ENCODE measurements at regions not wholly inside any gene's neighbourhood (a gene's known extent, or its start where the extent isn't known, plus 50 kb on each side); places are given as distances from the start of the nearest gene placed in this dataset.

GRCh38 chr5:33237471-33237870 lies 203.3 kb upstream of the TARS1 start:
- H3K9me3 Mint-ChIP-seq = peaks cover 0 to 8% (median 0%) of the 10 kb centered on the region in 9 donors
- no peaks in the 10 kb centered on the region for H3K36me3 Mint-ChIP-seq
- peaks cover 0 to 13% (median 0%) of the 10 kb centered on the region in 5 donors for H3K27me3 Mint-ChIP-seq
- H3K4me3 Mint-ChIP-seq = no peak overlapping the region
- peaks cover 2 to 27% (median 13%) of the 10 kb centered on the region in 4 donors for H3K4me1 Mint-ChIP-seq
- no peak for ATAC-seq
- POLR2A ChIA-PET = no interaction called here
- H3K27ac Mint-ChIP-seq = no peak overlapping the region
- no peak for DNase-seq

GRCh38 chr5:33238826-33239695 lies 201.7 kb upstream of the TARS1 start:
- Mint-ChIP-seq H3K27ac (no peak overlapping the region), H3K4me1 (peaks cover 2 to 27% (median 13%) of the 10 kb centered on the region in 4 donors), H3K9me3 (peaks cover 0 to 8% (median 0%) of the 10 kb centered on the region in 9 donors), H3K27me3 (peaks cover 0 to 13% (median 0%) of the 10 kb centered on the region in 5 donors), H3K4me3 (no peak overlapping the region), H3K36me3 (no peaks in the 10 kb centered on the region)
- no peak for DNase-seq
- ATAC-seq = no peak
- POLR2A ChIA-PET = no interaction called here

- Mint-ChIP-seq H3K4me1 (peaks cover 2 to 23% (median 9%) of the 10 kb centered on the region in 4 donors), H3K27me3 (peaks cover 0 to 13% (median 0%) of the 10 kb centered on the region in 5 donors), H3K9me3 (peaks cover 0 to 8% (median 0%) of the 10 kb centered on the region in 9 donors), H3K4me3 (no peak overlapping the region), H3K27ac (no peak overlapping the region), H3K36me3 (no peaks in the 10 kb centered on the region)
- no peak for DNase-seq
- POLR2A ChIA-PET = no interaction called here
- ATAC-seq = no peak
Observed at GRCh38 chr5:33240558-33240957, 200.2 kb upstream of the TARS1 start.

- POLR2A ChIA-PET = no interaction called here
- Mint-ChIP-seq H3K9me3 (peaks cover 0 to 8% (median 0%) of the 10 kb centered on the region in 9 donors), H3K36me3 (no peaks in the 10 kb centered on the region), H3K27me3 (peaks cover 0 to 12% (median 0%) of the 10 kb centered on the region in 5 donors), H3K4me1 (peaks cover 0 to 12% (median 2%) of the 10 kb centered on the region in 4 donors), H3K27ac (no peak overlapping the region), H3K4me3 (no peak overlapping the region)
- ATAC-seq = no peak
- no peak for DNase-seq
Observed at GRCh38 chr5:33241802-33242201, 199.0 kb upstream of the TARS1 start.

- Mint-ChIP-seq H3K4me3 (no peak overlapping the region), H3K36me3 (no peaks in the 10 kb centered on the region), H3K4me1 (peaks cover 0 to 12% (median 2%) of the 10 kb centered on the region in 4 donors), H3K9me3 (peaks cover 0 to 8% (median 0%) of the 10 kb centered on the region in 9 donors), H3K27me3 (peaks cover 0 to 9% (median 0%) of the 10 kb centered on the region in 5 donors), H3K27ac (no peak overlapping the region)
- POLR2A ChIA-PET = no interaction called here
- no peak for DNase-seq
- ATAC-seq = no peak
Observed at GRCh38 chr5:33242277-33242676, 198.5 kb upstream of the TARS1 start.

- POLR2A ChIA-PET = no interaction called here
- no peaks in the 10 kb centered on the region for H3K36me3 Mint-ChIP-seq
- no peak overlapping the region for H3K4me3 Mint-ChIP-seq
- peaks cover 0 to 6% (median 0%) of the 10 kb centered on the region in 5 donors for H3K27me3 Mint-ChIP-seq
- ATAC-seq = no peak
- H3K4me1 Mint-ChIP-seq = peaks cover 0 to 12% (median 2%) of the 10 kb centered on the region in 4 donors
- DNase-seq = no peak
- H3K9me3 Mint-ChIP-seq = peaks cover 0 to 8% (median 0%) of the 10 kb centered on the region in 9 donors
- H3K27ac Mint-ChIP-seq = no peak overlapping the region
Observed at GRCh38 chr5:33244441-33245150, 196.2 kb upstream of the TARS1 start.

- DNase-seq (no peak), ATAC-seq (no peak)
- H3K36me3 Mint-ChIP-seq = no peaks in the 10 kb centered on the region
- H3K9me3 Mint-ChIP-seq = peaks cover 0 to 5% (median 0%) of the 10 kb centered on the region in 9 donors
- no peak overlapping the region for H3K4me3 Mint-ChIP-seq
- H3K27me3 Mint-ChIP-seq = peaks cover 0 to 6% (median 0%) of the 10 kb centered on the region in 5 donors
- no peaks in the 10 kb centered on the region for H3K4me1 Mint-ChIP-seq
- H3K27ac Mint-ChIP-seq = no peak overlapping the region
- POLR2A ChIA-PET = no interaction called here
Observed at GRCh38 chr5:33254579-33254978, 186.2 kb upstream of the TARS1 start.

GRCh38 chr5:33257807-33258429 lies 182.8 kb upstream of the TARS1 start:
- no peak for DNase-seq
- Mint-ChIP-seq H3K27me3 (peaks cover 0 to 3% (median 0%) of the 10 kb centered on the region in 5 donors), H3K4me1 (no peaks in the 10 kb centered on the region), H3K36me3 (peaks cover 0 to 10% (median 0%) of the 10 kb centered on the region in 3 donors), H3K4me3 (no peak overlapping the region), H3K27ac (no peak overlapping the region), H3K9me3 (peaks cover 0 to 7% (median 2%) of the 10 kb centered on the region in 9 donors)
- POLR2A ChIA-PET = no interaction called here
- no peak for ATAC-seq

- no peak overlapping the region for H3K4me3 Mint-ChIP-seq
Observed at GRCh38 chr5:33258553-33258952, 182.2 kb upstream of the TARS1 start.

GRCh38 chr5:33260098-33260497 lies 180.7 kb upstream of the TARS1 start:
- peaks cover 5 to 22% (median 15%) of the 10 kb centered on the region in 9 donors for H3K9me3 Mint-ChIP-seq
- DNase-seq = no peak
- H3K36me3 Mint-ChIP-seq = peaks cover 0 to 22% (median 0%) of the 10 kb centered on the region in 3 donors
- POLR2A ChIA-PET = no interaction called here
- no peaks in the 10 kb centered on the region for H3K4me1 Mint-ChIP-seq
- ATAC-seq = no peak
- H3K27me3 Mint-ChIP-seq = peaks cover 0 to 3% (median 0%) of the 10 kb centered on the region in 5 donors
- H3K27ac Mint-ChIP-seq = no peak overlapping the region
- no peak overlapping the region for H3K4me3 Mint-ChIP-seq

More at GRCh38 chr5:33258553-33258952, 182.2 kb upstream of the TARS1 start:
- POLR2A ChIA-PET = no interaction called here
- Mint-ChIP-seq H3K4me1 (no peaks in the 10 kb centered on the region), H3K9me3 (peaks cover 2 to 11% (median 3%) of the 10 kb centered on the region in 9 donors), H3K27ac (no peak overlapping the region), H3K36me3 (peaks cover 0 to 13% (median 0%) of the 10 kb centered on the region in 3 donors), H3K27me3 (peaks cover 0 to 3% (median 0%) of the 10 kb centered on the region in 5 donors)
- DNase-seq (no peak), ATAC-seq (no peak)

GRCh38 chr5:33261305-33261704 lies 179.5 kb upstream of the TARS1 start:
- no peak overlapping the region for H3K27ac Mint-ChIP-seq
- peaks cover 0 to 22% (median 0%) of the 10 kb centered on the region in 3 donors for H3K36me3 Mint-ChIP-seq
- POLR2A ChIA-PET = no interaction called here
- DNase-seq (no peak), ATAC-seq (no peak)
- peaks cover 0 to 3% (median 0%) of the 10 kb centered on the region in 5 donors for H3K27me3 Mint-ChIP-seq
- H3K4me1 Mint-ChIP-seq = no peaks in the 10 kb centered on the region
- no peak overlapping the region for H3K4me3 Mint-ChIP-seq
- peaks cover 5 to 22% (median 15%) of the 10 kb centered on the region in 9 donors for H3K9me3 Mint-ChIP-seq

- H3K36me3 Mint-ChIP-seq = peaks cover 0 to 22% (median 0%) of the 10 kb centered on the region in 3 donors
- no peak overlapping the region for H3K27ac Mint-ChIP-seq
- peaks cover 5 to 22% (median 15%) of the 10 kb centered on the region in 9 donors for H3K9me3 Mint-ChIP-seq
- no peaks in the 10 kb centered on the region for H3K4me1 Mint-ChIP-seq
- DNase-seq (no peak), ATAC-seq (no peak)
- no peak overlapping the region for H3K4me3 Mint-ChIP-seq
- peaks cover 0 to 3% (median 0%) of the 10 kb centered on the region in 5 donors for H3K27me3 Mint-ChIP-seq
- POLR2A ChIA-PET = no interaction called here
Observed at GRCh38 chr5:33261747-33262146, 179.0 kb upstream of the TARS1 start.
